Gastrocnemius medialis (tissue), 4 donors: ENCODE measurements at regions not wholly inside any gene's neighbourhood (a gene's known extent, or its start where the extent isn't known, plus 50 kb on each side); places are given as distances from the start of the nearest gene placed in this dataset.

Source experiments
- ATAC-seq, 2 donors: fragments of 150-250 bp; one replicate each; pipeline ENCODE4 v1.9.1; 2016
- DNase-seq, 2 donors: peaks; one replicate each; pipeline ENCODE4 v3.0.0-alpha.2; 2019
- H3K27ac ChIP-seq, 4 donors: fragments of 200-600 bp; sonication (generic); 1 replicate in 1 of 4; 2 replicates in 3 of 4; pipeline ENCODE4 v1.5.1; 2016 to 2018; ENCODE audit warnings: mild to moderate bottlenecking in 2 of 4, moderate library complexity in 1 of 4
- H3K27me3 ChIP-seq, 3 donors: fragments of 200-600 bp; sonication (generic) in 2 of 3; 1 replicate in 1 of 3; 2 replicates in 2 of 3; pipeline versions ENCODE4 v1.5.1 to v1.6.0; 2016 to 2019; ENCODE audit warnings: mild to moderate bottlenecking in 1 of 3, moderate library complexity in 1 of 3
- H3K36me3 ChIP-seq, 2 donors: fragments of 200-600 bp; sonication (generic) in 1 of 2; one replicate each; pipeline ENCODE4 v1.5.1; 2017 to 2018
- H3K4me1 ChIP-seq, 2 donors: fragments of 200-600 bp; sonication (generic) in 1 of 2; one replicate each; pipeline ENCODE4 v1.5.1; 2016 to 2017; ENCODE audit warnings: mild to moderate bottlenecking in 2 of 2
- H3K4me3 ChIP-seq, 4 donors: fragments of 200-600 bp; sonication (generic) in 3 of 4; 1 replicate in 1 of 4; 2 replicates in 3 of 4; pipeline ENCODE4 v1.5.1; 2016 to 2019; ENCODE audit warnings: mild to moderate bottlenecking in 2 of 4
- H3K9me3 ChIP-seq, 3 donors: fragments of 200-600 bp; sonication (generic) in 2 of 3; 1 replicate in 1 of 3; 2 replicates in 2 of 3; pipeline ENCODE4 v1.5.1; 2016 to 2019
- POLR2A ChIP-seq, 2 donors: fragments of 450-650 bp; IDR thresholded peaks; one replicate each; pipeline ENCODE4 v1.6.1; 2017; ENCODE audit warnings: antibody characterized with exemption in 2 of 2, mild to moderate bottlenecking in 2 of 2, moderate library complexity in 2 of 2
- in situ Hi-C, 4 donors: fragments of 200-750 bp; cut with MboI; loops; one replicate each; pipeline versions ENCODE4 v1.15.0 to v1.8.0; 2017; ENCODE audit warnings: low sequenced_read_pairs in 4 of 4
- intact Hi-C: fragments of 100-400 bp; cut with DNase I; formaldehyde crosslinking; loops from one replicate; pipeline ENCODE4 v1.15.1; 2023; ENCODE audit warnings: low total_unique reads
- TF ChIP-seq, protein P1 (sequence below), 5 experiments: fragments of 450-650 bp in 3 of 5; fragments of 200-600 bp in 2 of 5; sonication (generic) in 2 of 5; IDR thresholded peaks in 4 of 5; conservative IDR thresholded peaks in 1 of 5; 1 replicate in 4 of 5; 2 replicates in 1 of 5; pipeline ENCODE4 v1.5.1; 2016 to 2019; ENCODE audit warnings: antibody characterized with exemption in 5 of 5, mild to moderate bottlenecking in 3 of 5, moderate library complexity in 3 of 5

- intact Hi-C loops (no loop called here), in situ Hi-C loops (no loop called here)
- no peak for DNase-seq
- Histone ChIP-seq H3K27ac (no peak overlapping the region), H3K27me3 (no peaks in the 10 kb centered on the region), H3K36me3 (no peaks in the 10 kb centered on the region), H3K4me1 (no peaks in the 10 kb centered on the region), H3K9me3 (no peaks in the 10 kb centered on the region), H3K4me3 (no peak overlapping the region)
- ATAC-seq = no peak
- no peak for TF ChIP-seq POLR2A (IDR thresholded peaks at IDR 0.05)
- TF ChIP-seq, protein P1, sequence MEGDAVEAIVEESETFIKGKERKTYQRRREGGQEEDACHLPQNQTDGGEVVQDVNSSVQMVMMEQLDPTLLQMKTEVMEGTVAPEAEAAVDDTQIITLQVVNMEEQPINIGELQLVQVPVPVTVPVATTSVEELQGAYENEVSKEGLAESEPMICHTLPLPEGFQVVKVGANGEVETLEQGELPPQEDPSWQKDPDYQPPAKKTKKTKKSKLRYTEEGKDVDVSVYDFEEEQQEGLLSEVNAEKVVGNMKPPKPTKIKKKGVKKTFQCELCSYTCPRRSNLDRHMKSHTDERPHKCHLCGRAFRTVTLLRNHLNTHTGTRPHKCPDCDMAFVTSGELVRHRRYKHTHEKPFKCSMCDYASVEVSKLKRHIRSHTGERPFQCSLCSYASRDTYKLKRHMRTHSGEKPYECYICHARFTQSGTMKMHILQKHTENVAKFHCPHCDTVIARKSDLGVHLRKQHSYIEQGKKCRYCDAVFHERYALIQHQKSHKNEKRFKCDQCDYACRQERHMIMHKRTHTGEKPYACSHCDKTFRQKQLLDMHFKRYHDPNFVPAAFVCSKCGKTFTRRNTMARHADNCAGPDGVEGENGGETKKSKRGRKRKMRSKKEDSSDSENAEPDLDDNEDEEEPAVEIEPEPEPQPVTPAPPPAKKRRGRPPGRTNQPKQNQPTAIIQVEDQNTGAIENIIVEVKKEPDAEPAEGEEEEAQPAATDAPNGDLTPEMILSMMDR (IDR thresholded peaks at IDR 0.05 in 4 of 5, conservative IDR thresholded peaks at IDR 0.05 in 1 of 5) = no peak
These were observed 422.1 kb downstream of the LRRIQ3 start for GRCh38 chr1:73775896-73776295.

DNA sequence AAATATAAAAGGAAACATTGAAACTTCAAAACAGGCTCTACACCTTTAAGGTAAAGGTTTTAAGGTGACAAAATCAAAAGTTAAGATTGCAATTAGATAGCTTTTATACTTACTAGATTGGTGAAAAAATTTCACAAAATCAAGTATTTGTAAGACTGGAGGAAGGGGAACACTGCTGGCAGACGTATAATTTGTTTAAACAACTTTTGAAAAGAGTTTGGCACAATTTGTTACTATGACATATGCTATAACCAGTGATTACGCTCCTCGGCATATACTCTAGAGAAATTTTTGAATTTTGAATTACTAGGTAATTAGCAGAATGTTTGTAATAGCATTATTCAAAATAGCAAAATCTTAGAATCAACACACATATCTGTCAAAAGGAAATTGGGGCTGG lies 425.0 kb downstream of the LRRIQ3 start:
- no peaks in the 10 kb centered on the region for H3K27me3 ChIP-seq
- no peak overlapping the region for H3K27ac ChIP-seq
- no peak overlapping the region for H3K4me3 ChIP-seq
- intact Hi-C loops (no loop called here), in situ Hi-C loops (no loop called here)
- DNase-seq (no peak), ATAC-seq (no peak)
- TF ChIP-seq POLR2A (IDR thresholded peaks at IDR 0.05) = no peak
- TF ChIP-seq, protein P1 (IDR thresholded peaks at IDR 0.05 in 4 of 5, conservative IDR thresholded peaks at IDR 0.05 in 1 of 5) = no peak
- H3K36me3 ChIP-seq = no peaks in the 10 kb centered on the region
- H3K4me1 ChIP-seq = no peaks in the 10 kb centered on the region
- H3K9me3 ChIP-seq = no peaks in the 10 kb centered on the region

DNA sequence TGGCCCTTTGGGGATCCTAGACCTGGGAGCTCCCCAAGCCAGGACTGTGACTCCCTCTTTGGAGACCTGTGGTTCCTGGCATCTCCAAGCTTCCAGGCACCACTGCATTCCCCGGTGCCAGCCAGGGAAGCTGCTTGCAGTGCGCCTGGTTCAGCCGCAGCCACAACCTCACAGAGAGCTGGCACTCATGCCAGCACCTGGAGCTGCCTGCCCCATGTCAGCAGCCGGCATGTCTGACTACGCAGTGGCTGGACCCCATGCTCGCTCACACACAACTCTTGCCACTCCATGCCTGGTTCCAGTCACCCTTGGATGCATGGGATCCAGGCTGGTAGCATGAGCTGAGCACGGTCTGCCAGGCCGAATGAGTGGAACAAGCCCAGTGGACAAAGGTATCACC lies 426.6 kb downstream of the LRRIQ3 start:
- no peak for TF ChIP-seq POLR2A (IDR thresholded peaks at IDR 0.05)
- TF ChIP-seq, protein P1 (IDR thresholded peaks at IDR 0.05 in 4 of 5, conservative IDR thresholded peaks at IDR 0.05 in 1 of 5) = no peak
- H3K4me1 ChIP-seq = no peaks in the 10 kb centered on the region
- H3K36me3 ChIP-seq = no peaks in the 10 kb centered on the region
- intact Hi-C loops = no loop called here
- H3K27ac ChIP-seq = no peak overlapping the region
- ATAC-seq = no peak
- no peak overlapping the region for H3K4me3 ChIP-seq
- H3K27me3 ChIP-seq = no peaks in the 10 kb centered on the region
- in situ Hi-C loops = no loop called here
- H3K9me3 ChIP-seq = no peaks in the 10 kb centered on the region
- DNase-seq = no peak

GRCh38 chr1:73770109-73770905 lies 427.7 kb downstream of the LRRIQ3 start:
- intact Hi-C loops = no loop called here
- in situ Hi-C loops = no loop called here
- no peak for DNase-seq
- Histone ChIP-seq H3K9me3 (no peaks in the 10 kb centered on the region), H3K4me3 (no peak overlapping the region), H3K36me3 (no peaks in the 10 kb centered on the region), H3K27me3 (no peaks in the 10 kb centered on the region), H3K27ac (no peak overlapping the region), H3K4me1 (no peaks in the 10 kb centered on the region)
- TF ChIP-seq POLR2A (IDR thresholded peaks at IDR 0.05) = no peak
- TF ChIP-seq, protein P1 (IDR thresholded peaks at IDR 0.05 in 4 of 5, conservative IDR thresholded peaks at IDR 0.05 in 1 of 5) = no peak
- no peak for ATAC-seq
